ENCODE measurements at regions not wholly inside any gene's neighbourhood (a gene's known extent, or its start where the extent isn't known, plus 50 kb on each side); places are given as distances from the start of the nearest gene placed in this dataset.

DNA sequence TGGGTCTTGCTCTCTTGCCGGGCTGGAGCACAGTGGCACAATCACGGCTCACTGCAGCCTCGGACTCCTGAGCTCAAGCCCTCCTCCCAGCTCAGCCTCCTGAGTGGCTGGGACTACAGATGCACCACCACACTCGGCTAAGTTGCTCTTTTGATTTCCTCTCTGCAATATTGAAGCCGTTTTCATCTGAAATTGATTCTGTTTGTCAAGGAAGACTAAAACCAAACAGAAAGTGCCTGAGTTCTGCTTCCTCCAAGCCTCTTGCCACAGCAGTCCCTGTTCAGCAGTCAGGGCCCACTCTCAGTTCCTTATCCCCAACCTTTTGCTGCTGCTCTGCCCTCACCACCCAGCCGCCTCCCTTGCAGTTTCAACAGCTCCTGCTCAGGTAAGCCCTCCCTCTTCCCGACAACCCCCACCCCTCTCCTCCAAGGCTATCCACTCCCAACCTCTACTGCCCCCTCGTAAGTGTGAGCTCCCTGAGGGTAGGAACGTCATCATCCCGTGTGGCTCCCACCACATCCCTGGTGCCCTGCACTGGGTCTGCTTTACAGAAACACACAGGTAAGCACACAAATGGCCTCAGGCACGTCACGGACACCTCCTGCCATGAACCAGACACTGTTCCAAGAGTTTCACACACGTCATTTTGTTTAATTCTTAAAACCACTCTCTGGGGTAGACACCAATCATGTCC, 70.7 kb upstream of the TAB2 start:
- TF ChIP-seq EP300 (IDR thresholded peaks at IDR 0.05) (no peak), POLR2A (IDR thresholded peaks at IDR 0.05) (no peak)
- TF ChIP-seq, protein P1, sequence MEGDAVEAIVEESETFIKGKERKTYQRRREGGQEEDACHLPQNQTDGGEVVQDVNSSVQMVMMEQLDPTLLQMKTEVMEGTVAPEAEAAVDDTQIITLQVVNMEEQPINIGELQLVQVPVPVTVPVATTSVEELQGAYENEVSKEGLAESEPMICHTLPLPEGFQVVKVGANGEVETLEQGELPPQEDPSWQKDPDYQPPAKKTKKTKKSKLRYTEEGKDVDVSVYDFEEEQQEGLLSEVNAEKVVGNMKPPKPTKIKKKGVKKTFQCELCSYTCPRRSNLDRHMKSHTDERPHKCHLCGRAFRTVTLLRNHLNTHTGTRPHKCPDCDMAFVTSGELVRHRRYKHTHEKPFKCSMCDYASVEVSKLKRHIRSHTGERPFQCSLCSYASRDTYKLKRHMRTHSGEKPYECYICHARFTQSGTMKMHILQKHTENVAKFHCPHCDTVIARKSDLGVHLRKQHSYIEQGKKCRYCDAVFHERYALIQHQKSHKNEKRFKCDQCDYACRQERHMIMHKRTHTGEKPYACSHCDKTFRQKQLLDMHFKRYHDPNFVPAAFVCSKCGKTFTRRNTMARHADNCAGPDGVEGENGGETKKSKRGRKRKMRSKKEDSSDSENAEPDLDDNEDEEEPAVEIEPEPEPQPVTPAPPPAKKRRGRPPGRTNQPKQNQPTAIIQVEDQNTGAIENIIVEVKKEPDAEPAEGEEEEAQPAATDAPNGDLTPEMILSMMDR (IDR thresholded peaks at IDR 0.05): no peak
